NCI-H510A (cell line): ENCODE measurements at regions not wholly inside any gene's neighbourhood (a gene's known extent, or its start where the extent isn't known, plus 50 kb on each side); places are given as distances from the start of the nearest gene placed in this dataset.
A peak's percentile ranks its signal among the peaks of the same experiment; 100 is the strongest.
"Not testable (repeated sequence)": the region's sequence is repeated elsewhere in the genome, so short reads cannot be mapped to it uniquely, and the experiment has no call there.

Source experiments
- DNase-seq: peaks from one replicate; lab custom pipeline; 2025; lab: John Stamatoyannopoulos, UW

DNA sequence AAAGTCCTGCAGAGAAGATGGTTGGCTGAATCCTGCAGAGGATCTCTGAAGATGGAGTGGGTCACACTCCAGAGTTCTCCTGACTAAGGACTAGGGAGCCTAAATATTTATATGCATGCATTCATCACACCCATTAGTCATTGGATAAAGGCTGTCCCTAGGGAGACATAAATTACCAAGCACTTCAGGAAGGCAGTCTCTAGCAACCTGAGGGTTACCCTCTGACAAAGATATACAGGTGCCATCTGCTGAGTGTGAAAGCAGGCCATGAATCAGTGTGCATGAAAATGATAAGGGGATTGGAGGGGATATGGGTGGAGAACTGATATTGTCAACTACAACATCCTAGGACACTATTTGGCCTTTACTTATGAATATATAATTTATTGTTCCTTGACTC is 294.8 kb upstream of the DDX18 start:
- no peak for DNase-seq

GRCh38 chr2:117523267-117523666 is 291.2 kb upstream of the DDX18 start:
- peak; percentile 73 for DNase-seq

GRCh38 chr2:117523711-117524238 is 290.7 kb upstream of the DDX18 start:
- DNase-seq = no peak

DNA sequence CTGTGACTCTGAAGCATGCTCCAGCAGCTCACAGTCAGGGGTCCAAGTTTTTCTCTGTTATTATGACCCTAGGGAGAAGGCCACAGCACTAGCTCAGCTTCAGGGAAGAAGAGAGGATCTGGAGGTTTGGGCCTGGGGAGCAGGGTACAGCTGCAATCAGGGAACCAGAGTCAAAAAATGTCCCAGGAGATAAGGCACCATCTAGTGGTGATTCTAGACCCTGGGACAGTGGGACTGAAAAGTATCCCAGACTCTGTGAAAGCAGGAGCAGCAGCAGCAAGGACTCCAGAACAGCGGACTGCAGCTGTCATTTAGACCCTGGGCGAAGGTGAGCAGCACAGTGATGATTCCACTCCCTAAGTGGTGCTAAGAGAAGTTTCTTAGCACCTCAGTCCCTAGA is 278.4 kb upstream of the DDX18 start:
- DNase-seq = no peak

GRCh38 chr2:117537032-117537431 is 277.5 kb upstream of the DDX18 start:
- no peak for DNase-seq

- no peak for DNase-seq
Observed at GRCh38 chr2:117551858-117552257, 262.6 kb upstream of the DDX18 start.

- no peak for DNase-seq
Observed at GRCh38 chr2:117553448-117553847, 261.0 kb upstream of the DDX18 start.

DNA sequence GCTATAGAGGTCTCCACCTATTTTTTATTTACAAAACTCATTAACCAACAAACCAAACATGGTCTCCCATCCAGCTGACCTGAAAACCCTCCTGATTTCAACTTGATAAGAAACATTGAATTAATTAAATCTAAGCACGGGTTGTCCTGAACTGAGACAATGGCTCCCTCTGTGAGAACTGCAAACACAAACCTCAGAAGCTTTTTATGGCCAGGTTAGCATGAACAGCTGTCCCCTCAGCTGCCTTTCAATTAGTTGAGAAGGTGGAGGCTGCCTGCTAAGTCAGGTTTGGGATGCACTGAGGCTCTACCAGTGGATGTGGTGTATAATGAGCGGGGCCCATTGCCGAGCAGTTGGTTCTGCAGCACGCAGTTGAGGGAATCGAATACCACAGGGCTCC is 258.5 kb upstream of the DDX18 start:
- peak; percentile 26 for DNase-seq

GRCh38 chr2:117557626-117558025 is 256.9 kb upstream of the DDX18 start:
- no peak for DNase-seq

- no peak for DNase-seq
Observed at GRCh38 chr2:117562654-117563053, 251.8 kb upstream of the DDX18 start.

DNA sequence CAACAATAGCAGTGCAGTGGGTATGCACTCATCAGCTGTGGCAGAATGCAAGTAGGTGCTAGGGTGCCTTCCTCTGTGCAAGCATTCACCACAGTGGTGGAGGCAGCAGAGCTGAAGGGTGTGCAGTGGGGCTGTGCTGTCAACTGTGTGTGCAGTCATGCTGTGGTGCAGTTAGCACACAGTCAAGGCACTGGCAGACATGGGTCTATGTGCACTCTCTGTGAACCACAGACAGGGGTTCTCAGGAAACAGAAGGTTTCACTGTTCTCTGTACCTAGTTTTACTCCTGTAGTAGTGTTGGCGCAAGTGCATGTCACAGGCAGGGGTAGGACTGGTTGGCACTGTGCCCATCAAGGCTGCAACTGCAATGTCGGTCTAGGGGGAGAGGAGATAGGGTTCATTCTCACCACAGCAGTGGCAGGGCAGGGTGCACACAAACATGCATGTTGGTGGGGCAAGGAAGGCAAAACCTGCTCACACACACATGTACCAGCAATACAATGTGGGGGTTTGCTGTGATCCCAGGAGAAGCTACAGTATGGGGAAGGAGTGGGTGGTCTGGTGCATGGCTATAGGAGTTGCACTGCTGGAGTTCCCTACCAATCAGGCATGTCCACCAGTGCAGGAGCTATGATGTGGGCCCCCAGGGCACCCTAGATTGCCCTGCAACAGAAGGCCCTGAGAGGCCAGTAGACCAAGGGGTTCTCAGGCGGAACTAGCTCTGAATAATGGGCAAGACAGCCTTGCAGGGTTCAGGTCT is 242.7 kb upstream of the DDX18 start:
- DNase-seq = no peak

DNA sequence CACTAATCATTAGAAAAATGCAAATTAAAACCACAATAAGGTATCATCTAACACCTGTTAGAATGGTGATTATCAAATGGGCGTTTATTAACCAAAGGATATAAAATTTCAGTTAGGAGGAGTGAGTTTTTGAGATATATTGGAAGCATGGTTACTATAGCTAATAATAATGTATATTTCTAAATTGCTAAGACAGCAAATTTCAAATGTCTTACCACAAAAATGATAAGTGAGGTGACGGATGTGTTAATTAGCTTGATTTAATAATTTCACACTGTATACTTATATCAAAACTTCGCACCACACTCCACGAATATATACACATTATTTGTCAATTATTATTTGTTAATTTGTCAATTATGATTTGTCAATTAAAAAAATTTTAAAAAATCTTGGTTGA is 227.2 kb upstream of the DDX18 start:
- no peak for DNase-seq

GRCh38 chr2:117603060-117603459 is 211.4 kb upstream of the DDX18 start:
- DNase-seq = no peak

DNA sequence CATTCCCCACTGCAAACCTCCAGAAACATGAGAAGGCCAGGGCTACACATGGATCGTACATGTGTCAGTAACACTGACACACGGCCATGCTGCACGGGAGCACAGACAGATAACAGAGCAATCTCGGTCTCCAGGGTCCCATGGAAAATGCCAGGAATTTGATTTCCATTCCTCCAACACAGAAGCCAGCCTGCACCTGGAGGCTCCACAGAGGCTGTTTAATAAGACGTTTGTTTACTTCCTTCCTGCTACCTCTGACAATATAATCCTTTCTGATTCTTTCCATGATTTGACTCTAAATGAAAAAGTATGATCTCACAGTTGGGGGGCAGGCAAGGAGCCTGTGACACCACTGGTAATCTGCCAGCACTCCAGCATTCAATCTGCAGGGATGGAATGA is 210.9 kb upstream of the DDX18 start:
- no peak for DNase-seq

DNA sequence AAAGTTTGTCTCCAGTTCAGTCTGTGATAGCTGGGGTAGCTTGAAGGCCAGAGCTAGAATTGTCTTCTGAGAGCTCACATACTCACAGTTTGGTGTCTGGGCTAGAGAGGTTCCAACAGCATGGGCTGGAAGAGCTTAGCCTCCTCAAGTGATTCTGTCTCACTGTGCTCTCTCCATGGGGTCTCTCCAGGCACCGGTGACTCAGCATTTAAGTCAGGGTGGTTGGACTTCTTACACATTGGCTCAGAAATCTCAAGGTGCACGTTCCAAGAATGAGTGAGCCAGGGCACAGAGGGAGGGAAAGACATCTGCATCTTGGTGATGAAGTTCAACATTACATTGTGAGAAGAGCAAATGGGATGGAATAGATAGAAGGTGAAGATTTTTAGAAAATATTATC is 207.3 kb upstream of the DDX18 start:
- no peak for DNase-seq

DNA sequence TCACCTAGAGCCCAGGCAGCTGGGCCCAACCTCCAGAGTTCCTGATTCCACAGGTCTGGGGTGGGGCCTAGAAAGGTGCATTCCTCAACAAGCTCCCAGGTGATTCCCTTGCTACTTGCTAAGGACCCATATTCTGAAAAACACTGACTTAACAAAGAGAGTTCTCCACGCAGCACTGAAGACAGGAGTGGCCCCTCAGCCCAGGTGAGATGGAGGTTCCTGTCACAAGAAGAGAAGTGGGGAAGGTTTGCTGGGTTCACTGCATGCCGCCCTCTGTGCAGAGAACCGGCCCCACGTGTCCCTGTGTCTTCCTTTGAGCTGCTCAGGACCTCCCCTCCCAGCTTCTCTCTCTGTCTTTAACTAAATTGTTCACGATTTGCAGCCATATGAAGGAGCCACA is 201.4 kb upstream of the DDX18 start:
- no peak for DNase-seq

GRCh38 chr2:117614296-117614695 is 200.2 kb upstream of the DDX18 start:
- DNase-seq = no peak

- no peak for DNase-seq
Observed at GRCh38 chr2:117614823-117615534, 199.5 kb upstream of the DDX18 start.

DNA sequence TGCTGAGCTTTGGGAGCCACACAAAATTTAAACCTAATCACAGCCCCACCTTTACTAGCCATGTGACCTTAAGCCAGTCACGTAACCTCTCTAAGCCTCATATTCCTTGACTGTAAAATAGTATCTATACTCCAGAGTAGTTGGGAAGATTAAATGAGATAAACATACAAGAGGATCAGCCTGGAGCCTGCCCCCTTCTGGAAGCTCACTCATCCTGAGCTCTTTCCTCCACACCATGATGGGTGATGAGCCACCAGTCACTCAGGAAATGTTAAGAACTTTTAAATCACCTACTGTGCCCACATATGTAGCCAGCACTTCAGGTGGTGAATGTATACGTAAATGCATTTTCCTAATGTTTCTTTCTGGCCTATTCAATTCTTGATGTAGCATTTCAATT is 195.9 kb upstream of the DDX18 start:
- DNase-seq = no peak

- DNase-seq = no peak
Observed at GRCh38 chr2:117621326-117621725, 193.2 kb upstream of the DDX18 start.

DNA sequence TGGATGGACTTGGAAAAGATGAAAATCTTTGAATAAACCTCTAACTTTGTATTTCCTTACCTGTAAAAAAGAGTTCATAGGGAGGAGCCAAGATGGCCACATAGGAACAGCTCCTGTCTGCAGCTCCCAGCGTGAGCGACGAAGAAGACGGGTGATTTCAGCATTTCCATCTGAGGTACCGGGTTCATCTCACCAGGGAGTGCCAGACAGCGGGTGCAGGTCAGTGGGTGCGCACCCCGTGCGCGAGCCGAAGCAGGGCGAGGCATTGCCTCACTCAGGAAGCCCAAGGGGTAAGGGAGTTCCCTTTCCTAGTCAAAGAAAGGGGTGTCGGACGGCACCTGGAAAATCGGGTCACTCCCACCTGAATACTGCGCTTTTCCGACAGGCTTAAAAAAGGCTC is 191.3 kb upstream of the DDX18 start:
- not testable (repeated sequence) for DNase-seq

DNA sequence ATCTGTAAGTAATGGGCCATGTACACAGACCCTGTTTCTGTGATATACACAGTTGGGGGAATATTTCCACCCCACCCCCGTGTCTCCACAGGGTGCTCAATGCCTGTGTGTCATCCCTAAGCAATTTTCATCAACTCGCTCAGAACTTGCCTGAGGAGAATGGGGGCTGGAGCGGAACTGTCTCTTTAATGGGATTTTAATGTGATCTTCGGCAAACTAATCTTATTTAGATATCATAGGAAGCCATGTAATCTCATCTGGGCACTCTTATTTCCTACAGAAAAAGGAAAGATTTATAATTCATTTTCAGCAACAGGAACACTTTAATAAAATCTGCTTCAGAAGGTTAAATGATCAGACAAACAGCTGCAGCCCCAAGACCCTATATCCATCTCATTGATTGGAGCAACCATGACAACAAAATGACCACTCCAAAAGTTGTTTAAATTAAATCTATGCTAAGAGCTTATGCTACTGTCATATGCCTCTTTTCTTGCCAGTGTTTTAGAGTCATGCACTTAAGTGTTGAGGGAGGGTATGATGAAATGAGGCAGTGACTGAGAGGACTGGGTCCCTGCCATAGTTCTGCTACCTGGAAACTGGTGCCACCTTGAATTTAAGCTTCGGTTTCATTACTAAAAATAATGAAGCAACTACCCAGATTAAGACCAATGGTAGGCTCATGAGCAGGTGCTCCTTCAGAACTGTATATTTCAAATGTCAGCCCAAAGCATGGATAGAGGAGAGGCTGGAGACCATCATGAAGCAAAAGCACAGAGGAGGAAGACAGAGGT is 183.1 kb upstream of the DDX18 start:
- no peak for DNase-seq

- DNase-seq = no peak
Observed at GRCh38 chr2:117635481-117635880, 179.0 kb upstream of the DDX18 start.
